ENCODE measurements at regions not wholly inside any gene's neighbourhood (a gene's known extent, or its start where the extent isn't known, plus 50 kb on each side); places are given as distances from the start of the nearest gene placed in this dataset.
"Not testable (repeated sequence)": the region's sequence is repeated elsewhere in the genome, so short reads cannot be mapped to it uniquely, and the experiment has no call there.

DNA sequence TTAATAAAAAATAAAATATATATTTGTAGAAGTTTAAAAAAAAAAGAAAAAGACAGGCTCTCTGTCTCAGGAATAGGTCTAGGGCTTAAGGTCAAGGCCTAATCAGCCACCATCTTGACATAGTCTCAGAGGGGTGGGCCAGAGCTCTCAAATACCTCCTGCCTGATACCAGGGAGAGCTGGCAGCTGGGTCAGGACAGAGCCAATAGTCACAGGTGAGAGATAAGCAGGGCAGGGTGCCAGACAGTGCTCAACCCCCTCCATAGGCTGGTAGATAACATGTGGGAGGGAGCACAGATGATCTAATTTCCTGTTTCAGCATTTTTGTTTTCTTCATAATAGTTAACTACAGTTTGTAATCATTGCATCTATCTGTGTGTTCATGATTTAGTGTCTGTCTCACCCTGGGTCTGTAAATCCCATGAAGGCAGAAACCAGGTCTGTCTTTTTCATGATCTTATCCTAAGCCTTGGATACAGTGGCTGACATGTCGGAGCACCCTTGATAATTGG lies 152.0 kb upstream of the GRIK3 start:
- Histone ChIP-seq H3K4me2 (ENCODE audit: extremely low read depth, insufficient read depth, low read length) (no peak overlapping the region), H3K27me3 (ENCODE audit: control insufficient read depth, insufficient read depth, low read length) (no peaks in the 10 kb centered on the region), H3K27ac (ENCODE audit: insufficient read depth, low read length) (no peak overlapping the region), H3K36me3 (ENCODE audit: control insufficient read depth, insufficient read depth, low read length) (no peaks in the 10 kb centered on the region), H3K9me3 (ENCODE audit: control insufficient read depth, insufficient read depth, low read depth, low read length) (no peaks in the 10 kb centered on the region), H2AFZ (ENCODE audit: low read length) (no peak overlapping the region), H4K20me1 (ENCODE audit: control insufficient read depth, extremely low read depth, insufficient read depth, low read length) (no peaks in the 10 kb centered on the region), H3K79me2 (ENCODE audit: control insufficient read depth, insufficient read depth, low read length) (no peaks in the 10 kb centered on the region), H3K9ac (ENCODE audit: insufficient read depth, low read length) (no peak overlapping the region), H3K4me1 (ENCODE audit: control insufficient read depth, extremely low read depth, insufficient read depth, low read length) (no peaks in the 10 kb centered on the region), H3K4me3 (replicated peaks in 1 of 4; ENCODE audit: control extremely low read depth in 1 of 4, insufficient read depth in 1 of 4, low read depth in 3 of 4, low read length in 4 of 4) (no peak overlapping the region)
- TF ChIP-seq CTCF (conservative IDR thresholded peaks at IDR 0.05 in 1 of 2, IDR thresholded peaks at IDR 0.05 in 1 of 2; ENCODE audit: low read depth in 1 of 2, low read length in 2 of 2) (no peak), EZH2 (IDR thresholded peaks at IDR 0.05; ENCODE audit: low read length, missing control alignments) (no peak)
- no peak for DNase-seq (ENCODE audit: low read depth in 2 of 2)

- no peaks in the 10 kb centered on the region for H3K27me3 ChIP-seq (ENCODE audit: control insufficient read depth, insufficient read depth, low read length)
- no peaks in the 10 kb centered on the region for H3K4me1 ChIP-seq (ENCODE audit: control insufficient read depth, extremely low read depth, insufficient read depth, low read length)
- no peaks in the 10 kb centered on the region for H3K36me3 ChIP-seq (ENCODE audit: control insufficient read depth, insufficient read depth, low read length)
- no peaks in the 10 kb centered on the region for H3K9me3 ChIP-seq (ENCODE audit: control insufficient read depth, insufficient read depth, low read depth, low read length)
- TF ChIP-seq EZH2 (IDR thresholded peaks at IDR 0.05; ENCODE audit: low read length, missing control alignments) (no peak), CTCF (conservative IDR thresholded peaks at IDR 0.05 in 1 of 2, IDR thresholded peaks at IDR 0.05 in 1 of 2; ENCODE audit: low read depth in 1 of 2, low read length in 2 of 2) (no peak)
- no peaks in the 10 kb centered on the region for H3K79me2 ChIP-seq (ENCODE audit: control insufficient read depth, insufficient read depth, low read length)
- no peak overlapping the region for H2AFZ ChIP-seq (ENCODE audit: low read length)
- no peak overlapping the region for H3K4me3 ChIP-seq (replicated peaks in 1 of 4; ENCODE audit: control extremely low read depth in 1 of 4, insufficient read depth in 1 of 4, low read depth in 3 of 4, low read length in 4 of 4)
- no peak overlapping the region for H3K9ac ChIP-seq (ENCODE audit: insufficient read depth, low read length)
- H3K27ac ChIP-seq (ENCODE audit: insufficient read depth, low read length), result no peak overlapping the region
- H3K4me2 ChIP-seq (ENCODE audit: extremely low read depth, insufficient read depth, low read length), result no peak overlapping the region
- no peak for DNase-seq (ENCODE audit: low read depth in 2 of 2)
- H4K20me1 ChIP-seq (ENCODE audit: control insufficient read depth, extremely low read depth, insufficient read depth, low read length), result no peaks in the 10 kb centered on the region
These were observed 154.8 kb upstream of the GRIK3 start for GRCh38 chr1:37189111-37189510.

DNA sequence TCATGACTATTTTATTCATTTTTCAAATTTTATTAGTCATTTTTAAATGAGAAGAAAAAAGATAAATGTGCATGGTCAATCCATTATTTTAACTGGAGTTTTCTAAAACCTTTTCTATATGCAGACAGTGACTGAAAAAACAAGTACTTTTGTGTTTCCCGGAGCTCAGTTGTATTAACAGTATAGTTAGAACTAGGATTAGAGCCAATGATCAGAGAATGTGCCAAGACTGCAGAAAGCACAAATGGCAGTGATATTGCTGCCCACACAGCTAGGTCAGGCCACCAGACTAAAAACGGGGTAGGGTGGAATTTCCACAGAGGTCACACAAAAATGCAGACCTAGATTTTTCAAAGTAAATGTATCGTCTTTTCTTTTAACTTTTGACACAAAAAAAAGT lies 163.1 kb upstream of the GRIK3 start:
- Histone ChIP-seq H4K20me1 (ENCODE audit: control insufficient read depth, extremely low read depth, insufficient read depth, low read length) (no peaks in the 10 kb centered on the region), H3K4me3 (replicated peaks in 1 of 4; ENCODE audit: control extremely low read depth in 1 of 4, insufficient read depth in 1 of 4, low read depth in 3 of 4, low read length in 4 of 4) (no peak overlapping the region), H3K4me1 (ENCODE audit: control insufficient read depth, extremely low read depth, insufficient read depth, low read length) (no peaks in the 10 kb centered on the region), H3K79me2 (ENCODE audit: control insufficient read depth, insufficient read depth, low read length) (no peaks in the 10 kb centered on the region), H3K36me3 (ENCODE audit: control insufficient read depth, insufficient read depth, low read length) (no peaks in the 10 kb centered on the region), H3K9ac (ENCODE audit: insufficient read depth, low read length) (no peak overlapping the region), H3K4me2 (ENCODE audit: extremely low read depth, insufficient read depth, low read length) (no peak overlapping the region), H3K27ac (ENCODE audit: insufficient read depth, low read length) (no peak overlapping the region), H3K9me3 (ENCODE audit: control insufficient read depth, insufficient read depth, low read depth, low read length) (no peaks in the 10 kb centered on the region), H3K27me3 (ENCODE audit: control insufficient read depth, insufficient read depth, low read length) (no peaks in the 10 kb centered on the region), H2AFZ (ENCODE audit: low read length) (no peak overlapping the region)
- no peak for DNase-seq (ENCODE audit: low read depth in 2 of 2)
- TF ChIP-seq CTCF (conservative IDR thresholded peaks at IDR 0.05 in 1 of 2, IDR thresholded peaks at IDR 0.05 in 1 of 2; ENCODE audit: low read depth in 1 of 2, low read length in 2 of 2) (no peak), EZH2 (IDR thresholded peaks at IDR 0.05; ENCODE audit: low read length, missing control alignments) (no peak)

- not testable (repeated sequence) for H2AFZ ChIP-seq (ENCODE audit: low read length); H3K4me2 ChIP-seq (ENCODE audit: extremely low read depth, insufficient read depth, low read length); H3K4me3 ChIP-seq (replicated peaks in 1 of 4; ENCODE audit: control extremely low read depth in 1 of 4, insufficient read depth in 1 of 4, low read depth in 3 of 4, low read length in 4 of 4); DNase-seq (ENCODE audit: low read depth in 2 of 2); H3K4me1 ChIP-seq (ENCODE audit: control insufficient read depth, extremely low read depth, insufficient read depth, low read length); H3K9ac ChIP-seq (ENCODE audit: insufficient read depth, low read length); H3K79me2 ChIP-seq (ENCODE audit: control insufficient read depth, insufficient read depth, low read length); H3K9me3 ChIP-seq (ENCODE audit: control insufficient read depth, insufficient read depth, low read depth, low read length); H3K36me3 ChIP-seq (ENCODE audit: control insufficient read depth, insufficient read depth, low read length); H3K27ac ChIP-seq (ENCODE audit: insufficient read depth, low read length); H4K20me1 ChIP-seq (ENCODE audit: control insufficient read depth, extremely low read depth, insufficient read depth, low read length); H3K27me3 ChIP-seq (ENCODE audit: control insufficient read depth, insufficient read depth, low read length)
These were observed 180.0 kb upstream of the GRIK3 start for GRCh38 chr1:37214305-37214704.

All from fibroblast of lung (primary cell).